Ishikawa (cell line): ENCODE measurements at regions not wholly inside any gene's neighbourhood (a gene's known extent, or its start where the extent isn't known, plus 50 kb on each side); places are given as distances from the start of the nearest gene placed in this dataset.

Source experiments
- CREB1 ChIP-seq: IDR thresholded peaks from 2 replicates; pipeline ENCODE4 v1.6.1; 2012; ENCODE audit warnings: low read depth
- EP300 ChIP-seq: IDR thresholded peaks from 2 replicates; pipeline ENCODE4 v1.6.1; 2012; ENCODE audit warnings: borderline replicate concordance
- FOXM1 ChIP-seq: IDR thresholded peaks from 2 replicates; pipeline ENCODE4 v1.6.1; 2012; ENCODE audit warnings: low read depth, borderline replicate concordance

- TF ChIP-seq EP300 (no peak), CREB1 (no peak), FOXM1 (no peak)
Measured at GRCh38 chr1:106178791-106179190, 877.7 kb upstream of the PRMT6 start.
